Astrocyte of the spinal cord (primary cell): ENCODE measurements at regions not wholly inside any gene's neighbourhood (a gene's known extent, or its start where the extent isn't known, plus 50 kb on each side); places are given as distances from the start of the nearest gene placed in this dataset.
"Not testable (repeated sequence)": the region's sequence is repeated elsewhere in the genome, so short reads cannot be mapped to it uniquely, and the experiment has no call there.

Experiments
- DNase-seq: peaks from one replicate; pipeline ENCODE4 v3.0.0; 2011; ENCODE audit warnings: low read depth, low spot score
- H3K4me3 ChIP-seq: 2 replicates; pipeline ENCODE4 v1.5.1; 2011; ENCODE audit warnings: low read depth, mild to moderate bottlenecking, low read length, moderate library complexity
- in situ Hi-C: cut with HindIII; loops from 2 replicates; pipeline ENCODE4 v1.10.0; 2017; ENCODE audit warnings: low sequenced_read_pairs
- TF ChIP-seq, protein P1 (sequence below): IDR thresholded peaks from 2 replicates; pipeline ENCODE4 v1.5.1; 2012; ENCODE audit warnings: low read depth, mild to moderate bottlenecking, low read length, inconsistent platforms

DNA sequence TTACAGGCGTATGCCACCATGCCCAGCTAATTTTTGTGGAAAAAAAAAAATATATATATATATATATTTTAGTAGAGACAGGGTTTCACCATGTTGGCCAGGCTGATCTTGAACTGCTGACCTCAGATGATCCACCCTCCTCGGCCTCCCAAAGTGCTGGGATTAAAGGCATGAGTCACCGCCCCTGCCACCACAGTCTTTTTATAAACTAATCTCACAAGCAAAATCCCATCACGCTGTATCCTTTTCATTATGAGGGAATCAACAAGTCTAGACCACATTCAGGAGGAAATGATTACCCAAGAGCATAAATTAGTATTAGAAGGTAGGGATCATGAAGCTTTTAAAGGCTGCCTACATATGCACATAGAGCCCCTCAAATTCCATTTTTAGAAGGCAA lies 210.6 kb upstream of the NBEA start:
- no peak overlapping the region for H3K4me3 ChIP-seq
- TF ChIP-seq, protein P1, sequence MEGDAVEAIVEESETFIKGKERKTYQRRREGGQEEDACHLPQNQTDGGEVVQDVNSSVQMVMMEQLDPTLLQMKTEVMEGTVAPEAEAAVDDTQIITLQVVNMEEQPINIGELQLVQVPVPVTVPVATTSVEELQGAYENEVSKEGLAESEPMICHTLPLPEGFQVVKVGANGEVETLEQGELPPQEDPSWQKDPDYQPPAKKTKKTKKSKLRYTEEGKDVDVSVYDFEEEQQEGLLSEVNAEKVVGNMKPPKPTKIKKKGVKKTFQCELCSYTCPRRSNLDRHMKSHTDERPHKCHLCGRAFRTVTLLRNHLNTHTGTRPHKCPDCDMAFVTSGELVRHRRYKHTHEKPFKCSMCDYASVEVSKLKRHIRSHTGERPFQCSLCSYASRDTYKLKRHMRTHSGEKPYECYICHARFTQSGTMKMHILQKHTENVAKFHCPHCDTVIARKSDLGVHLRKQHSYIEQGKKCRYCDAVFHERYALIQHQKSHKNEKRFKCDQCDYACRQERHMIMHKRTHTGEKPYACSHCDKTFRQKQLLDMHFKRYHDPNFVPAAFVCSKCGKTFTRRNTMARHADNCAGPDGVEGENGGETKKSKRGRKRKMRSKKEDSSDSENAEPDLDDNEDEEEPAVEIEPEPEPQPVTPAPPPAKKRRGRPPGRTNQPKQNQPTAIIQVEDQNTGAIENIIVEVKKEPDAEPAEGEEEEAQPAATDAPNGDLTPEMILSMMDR: no peak
- in situ Hi-C loops: no loop called here
- no peak for DNase-seq

- in situ Hi-C loops: no loop called here
Measured at GRCh38 chr13:34733721-34734120, 208.3 kb upstream of the NBEA start.

GRCh38 chr13:34734932-34735331 lies 207.1 kb upstream of the NBEA start:
- in situ Hi-C loops: no loop called here
- no peak overlapping the region for H3K4me3 ChIP-seq
- no peak for DNase-seq
- TF ChIP-seq, protein P1: no peak

More at GRCh38 chr13:34733721-34734120, 208.3 kb upstream of the NBEA start:
- TF ChIP-seq, protein P1: no peak
- H3K4me3 ChIP-seq: no peak overlapping the region
- DNase-seq: no peak

GRCh38 chr13:34738254-34738992 lies 203.6 kb upstream of the NBEA start:
- in situ Hi-C loops: no loop called here
- TF ChIP-seq, protein P1: no peak

DNA sequence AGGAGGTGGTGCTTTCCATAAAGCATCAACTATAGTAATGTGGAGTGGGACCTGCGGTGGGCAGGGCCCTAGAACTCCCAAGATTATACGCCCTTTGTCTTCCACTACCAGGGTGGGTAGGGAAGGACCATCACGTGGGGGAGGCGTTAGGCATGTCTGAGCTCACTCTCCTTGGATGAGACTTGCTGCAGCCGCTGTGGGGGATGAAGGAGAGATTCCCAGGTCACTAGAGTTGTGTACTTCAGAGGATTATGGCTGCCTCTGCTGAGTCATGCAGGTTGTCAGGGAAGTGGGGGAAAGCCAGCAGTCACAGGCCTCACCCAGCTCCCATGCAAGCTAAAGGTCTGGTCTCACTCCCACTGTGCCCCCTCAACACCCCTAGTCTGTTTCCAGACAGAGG lies 195.0 kb upstream of the NBEA start:
- H3K4me3 ChIP-seq, DNase-seq, in situ Hi-C loops: not testable (repeated sequence)

More at GRCh38 chr13:34738254-34738992, 203.6 kb upstream of the NBEA start:
- no peak overlapping the region for H3K4me3 ChIP-seq
- no peak for DNase-seq

- no peak overlapping the region for H3K4me3 ChIP-seq
- in situ Hi-C loops: no loop called here
- DNase-seq: no peak
- TF ChIP-seq, protein P1: no peak
Measured at GRCh38 chr13:34747507-34747906, 194.6 kb upstream of the NBEA start.

DNA sequence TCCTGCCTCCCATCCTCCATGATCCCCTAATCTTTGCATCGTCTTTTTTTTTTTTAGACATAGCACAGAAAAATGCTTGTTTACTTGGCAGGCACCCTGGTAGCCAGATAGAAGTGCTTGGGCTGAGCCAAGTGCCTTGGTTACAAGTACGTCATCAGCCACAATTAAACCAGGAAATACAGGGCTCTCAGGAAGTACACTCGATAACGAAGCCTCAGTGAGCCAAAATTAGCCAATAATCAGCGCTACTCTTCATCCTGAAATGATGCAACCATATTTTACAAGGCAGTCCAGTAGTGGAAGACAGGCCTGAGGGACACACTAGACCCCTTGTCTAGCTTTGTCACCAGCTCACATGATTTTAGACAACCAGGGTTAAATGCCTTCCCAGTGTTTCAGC lies 194.0 kb upstream of the NBEA start:
- TF ChIP-seq, protein P1: no peak
- in situ Hi-C loops: no loop called here
- no peak overlapping the region for H3K4me3 ChIP-seq
- peak; percentile 65 for DNase-seq
